ENCODE measurements at regions not wholly inside any gene's neighbourhood (a gene's known extent, or its start where the extent isn't known, plus 50 kb on each side); places are given as distances from the start of the nearest gene placed in this dataset.

- POLR2A ChIA-PET, result no interaction called here
- Mint-ChIP-seq H3K4me1 (peaks cover 7% of the 10 kb centered on the region), H3K9me3 (ENCODE audit: insufficient read depth) (no peaks in the 10 kb centered on the region), H3K4me3 (no peak overlapping the region), H3K27ac (no peak overlapping the region), H3K27me3 (peaks cover 6% of the 10 kb centered on the region)
- H3K36me3 ChIP-seq (replicated peaks in 1 of 2; ENCODE audit: control extremely low read depth in 1 of 2, control insufficient read depth in 1 of 2, extremely low read depth in 1 of 2, insufficient read depth in 2 of 2, low read length in 1 of 2), result no peaks in the 10 kb centered on the region
- intact Hi-C loops (cut with micrococcal nuclease), result no loop called here
- no peaks in the 10 kb centered on the region for H3K9me3 ChIP-seq (ENCODE audit: control extremely low read depth in 1 of 3, control insufficient read depth in 2 of 3, insufficient read depth in 1 of 3, low read length in 2 of 3)
- no peaks in the 10 kb centered on the region for H3K79me2 ChIP-seq (ENCODE audit: control insufficient read depth, insufficient read depth, low read length)
- CTCF ChIA-PET, result no interaction called here
- H3K4me3 ChIP-seq (ENCODE audit: control extremely low read depth in 1 of 5, extremely low read depth in 1 of 5, insufficient read depth in 1 of 5, low read depth in 2 of 5, low read length in 4 of 5), result no peak overlapping the region
- DNase-seq, result no peak
- H4K20me1 ChIP-seq (ENCODE audit: control insufficient read depth, insufficient read depth, low read length, poor library complexity, severe bottlenecking), result no peaks in the 10 kb centered on the region
- H3K27me3 ChIP-seq (replicated peaks in 1 of 4; ENCODE audit: control extremely low read depth in 1 of 4, control insufficient read depth in 3 of 4, insufficient read depth in 4 of 4, low read length in 3 of 4), result peaks cover 0 to 3% (median 0%) of the 10 kb centered on the region in 4 experiments
- no peak overlapping the region for H2AFZ ChIP-seq (ENCODE audit: insufficient read depth, low read depth, low read length, poor library complexity, severe bottlenecking)
- TF ChIP-seq CTCF (IDR thresholded peaks at IDR 0.05), result no peak
- TF ChIP-seq EZH2 (IDR thresholded peaks at IDR 0.05; ENCODE audit: borderline replicate concordance, insufficient read depth, low read depth, low read length, poor library complexity, severe bottlenecking), result no peak
- H3K27ac ChIP-seq (ENCODE audit: low read length in 2 of 2), result no peak overlapping the region
- ATAC-seq (ENCODE audit: low read depth), result no peak
- H3K4me2 ChIP-seq (replicated peaks; ENCODE audit: low read depth, low read length, poor library complexity, severe bottlenecking), result no peak overlapping the region
- no peak overlapping the region for H3K9ac ChIP-seq (ENCODE audit: low read length)
- no peaks in the 10 kb centered on the region for H3K4me1 ChIP-seq (ENCODE audit: control insufficient read depth in 2 of 2, insufficient read depth in 2 of 2, low read length in 2 of 2)
Measured at GRCh38 chr2:16832910-16833309, 167.3 kb upstream of the CYRIA start.

DNA sequence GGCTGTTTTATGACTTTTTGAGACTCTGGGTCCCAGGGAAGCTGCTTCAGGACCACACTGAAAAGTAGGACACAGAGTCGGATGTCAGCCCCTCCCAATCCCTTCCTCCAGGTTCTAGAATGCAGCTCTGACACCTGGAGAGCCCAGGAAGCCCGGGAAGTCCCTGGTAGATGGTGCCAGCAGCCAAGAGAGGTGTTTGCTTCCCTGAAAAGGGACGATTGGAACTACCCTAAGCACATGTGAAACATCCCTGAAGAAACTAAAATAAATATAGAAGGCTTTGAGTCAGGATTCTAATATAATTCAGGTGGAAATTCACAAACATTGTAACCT lies 163.2 kb upstream of the CYRIA start:
- Histone ChIP-seq H4K20me1 (ENCODE audit: control insufficient read depth, insufficient read depth, low read length, poor library complexity, severe bottlenecking) (no peaks in the 10 kb centered on the region), H3K36me3 (replicated peaks in 1 of 2; ENCODE audit: control extremely low read depth in 1 of 2, control insufficient read depth in 1 of 2, extremely low read depth in 1 of 2, insufficient read depth in 2 of 2, low read length in 1 of 2) (no peaks in the 10 kb centered on the region), H3K4me1 (ENCODE audit: control insufficient read depth in 2 of 2, insufficient read depth in 2 of 2, low read length in 2 of 2) (no peaks in the 10 kb centered on the region), H3K27ac (ENCODE audit: low read length in 2 of 2) (no peak overlapping the region), H3K9me3 (ENCODE audit: control extremely low read depth in 1 of 3, control insufficient read depth in 2 of 3, insufficient read depth in 1 of 3, low read length in 2 of 3) (no peaks in the 10 kb centered on the region), H3K4me2 (replicated peaks; ENCODE audit: low read depth, low read length, poor library complexity, severe bottlenecking) (no peak overlapping the region), H2AFZ (ENCODE audit: insufficient read depth, low read depth, low read length, poor library complexity, severe bottlenecking) (no peak overlapping the region), H3K79me2 (ENCODE audit: control insufficient read depth, insufficient read depth, low read length) (no peaks in the 10 kb centered on the region), H3K4me3 (ENCODE audit: control extremely low read depth in 1 of 5, extremely low read depth in 1 of 5, insufficient read depth in 1 of 5, low read depth in 2 of 5, low read length in 4 of 5) (no peak overlapping the region), H3K27me3 (replicated peaks in 1 of 4; ENCODE audit: control extremely low read depth in 1 of 4, control insufficient read depth in 3 of 4, insufficient read depth in 4 of 4, low read length in 3 of 4) (peaks cover 0 to 3% (median 0%) of the 10 kb centered on the region in 4 experiments), H3K9ac (ENCODE audit: low read length) (no peak overlapping the region)
- Mint-ChIP-seq H3K27ac (no peak overlapping the region), H3K27me3 (peaks cover 8% of the 10 kb centered on the region), H3K4me3 (no peak overlapping the region), H3K4me1 (peaks cover 7% of the 10 kb centered on the region), H3K9me3 (ENCODE audit: insufficient read depth) (no peaks in the 10 kb centered on the region)
- intact Hi-C loops (cut with micrococcal nuclease), result no loop called here
- POLR2A ChIA-PET, result no interaction called here
- no peak for DNase-seq
- CTCF ChIA-PET, result interaction anchor here (1.2 kb wide), 1 partner anchor 19 kb away, joined by 3 read pairs; no protein-coding TSS in a partner anchor
- 76% methylated on average over 2 of the region's 3 CpGs for WGBS (ENCODE audit: insufficient coverage)
- TF ChIP-seq CTCF (IDR thresholded peaks at IDR 0.05) (no peak), EZH2 (IDR thresholded peaks at IDR 0.05; ENCODE audit: borderline replicate concordance, insufficient read depth, low read depth, low read length, poor library complexity, severe bottlenecking) (no peak)
- no peak for ATAC-seq (ENCODE audit: low read depth)
